AG09319 (cell line): ENCODE measurements at regions not wholly inside any gene's neighbourhood (a gene's known extent, or its start where the extent isn't known, plus 50 kb on each side); places are given as distances from the start of the nearest gene placed in this dataset.

Experiments
- DNase-seq: peaks from one replicate; pipeline ENCODE4 v3.0.0-alpha.2; 2010; ENCODE audit warnings: low read depth; ENCODE audit errors: extremely low read depth
- CTCF ChIP-seq: IDR thresholded peaks from 2 replicates; pipeline ENCODE4 v1.5.1; 2011; ENCODE audit warnings: low read depth, mild to moderate bottlenecking, inconsistent platforms, low read length, moderate library complexity

GRCh38 chr1:209086486-209087192, 496.9 kb upstream of the CAMK1G start:
- no peak for DNase-seq
- TF ChIP-seq CTCF, result no peak

GRCh38 chr1:209094384-209094783, 489.1 kb upstream of the CAMK1G start:
- DNase-seq, result no peak
- no peak for TF ChIP-seq CTCF

GRCh38 chr1:209095627-209096595, 487.6 kb upstream of the CAMK1G start:
- no peak for TF ChIP-seq CTCF
- no peak for DNase-seq

- DNase-seq, result no peak
- no peak for TF ChIP-seq CTCF
Observed at GRCh38 chr1:209100460-209100859, 483.1 kb upstream of the CAMK1G start.

- no peak for DNase-seq
- no peak for TF ChIP-seq CTCF
Observed at GRCh38 chr1:209101106-209101505, 482.4 kb upstream of the CAMK1G start.

GRCh38 chr1:209102120-209102519, 481.4 kb upstream of the CAMK1G start:
- no peak for TF ChIP-seq CTCF
- no peak for DNase-seq

- no peak for DNase-seq
- TF ChIP-seq CTCF, result no peak
Observed at GRCh38 chr1:209102531-209102930, 481.0 kb upstream of the CAMK1G start.
